Stomach (tissue), 4 donors: ENCODE measurements at regions not wholly inside any gene's neighbourhood (a gene's known extent, or its start where the extent isn't known, plus 50 kb on each side); places are given as distances from the start of the nearest gene placed in this dataset.

Experiments used
- CTCF ChIP-seq, 7 experiments: fragments of 450-650 bp in 4 of 7; fragments of 200-600 bp in 3 of 7; sonication (generic) in 3 of 7; IDR thresholded peaks; one replicate each; pipeline ENCODE4 v1.5.1; 2016 to 2019; ENCODE audit warnings: antibody characterized with exemption in 7 of 7, control low read depth in 2 of 7, mild to moderate bottlenecking in 1 of 7
- EP300 ChIP-seq: sonication (generic); formaldehyde crosslinking; IDR thresholded peaks from one replicate; pipeline ENCODE4 v1.6.1; 2017; ENCODE audit warnings: antibody characterized with exemption
- POLR2AphosphoS5 ChIP-seq, 3 donors: sonication (generic); formaldehyde crosslinking; IDR thresholded peaks; one replicate each; pipeline ENCODE4 v1.6.1; 2016; ENCODE audit warnings: antibody characterized with exemption in 3 of 3

GRCh38 chr18:75638776-75639471, 211.4 kb upstream of the SMIM21 start:
- TF ChIP-seq EP300 (no peak), CTCF (IDR thresholded peaks at IDR 0.05) (no peak), POLR2AphosphoS5 (IDR thresholded peaks at IDR 0.05) (no peak)
